ENCODE measurements at regions not wholly inside any gene's neighbourhood (a gene's known extent, or its start where the extent isn't known, plus 50 kb on each side); places are given as distances from the start of the nearest gene placed in this dataset.

GRCh38 chr13:39941911-39942551 lies 286.6 kb downstream of the COG6 start:
- DNase-seq = no peak

- peak; percentile 66 for DNase-seq
Measured at GRCh38 chr13:39942552-39943273, 287.3 kb downstream of the COG6 start.

GRCh38 chr13:39943711-39944110 lies 288.2 kb downstream of the COG6 start:
- no peak for DNase-seq

- DNase-seq = no peak
Measured at GRCh38 chr13:39945226-39945625, 289.8 kb downstream of the COG6 start.

GRCh38 chr13:39946769-39947168 lies 291.3 kb downstream of the COG6 start:
- no peak for DNase-seq

- DNase-seq = no peak
Measured at GRCh38 chr13:39951301-39951700, 295.8 kb downstream of the COG6 start.

GRCh38 chr13:39952249-39953233 lies 297.1 kb downstream of the COG6 start:
- no peak for DNase-seq

GRCh38 chr13:39954476-39954875 lies 299.0 kb downstream of the COG6 start:
- DNase-seq = no peak

GRCh38 chr13:39955560-39955959 lies 300.1 kb downstream of the COG6 start:
- no peak for DNase-seq

- no peak for DNase-seq
Measured at GRCh38 chr13:39956036-39956435, 300.6 kb downstream of the COG6 start.

- no peak for DNase-seq
Measured at GRCh38 chr13:39957868-39958677, 302.6 kb downstream of the COG6 start.

- DNase-seq = no peak
Measured at GRCh38 chr13:39959497-39960144, 304.2 kb downstream of the COG6 start.

GRCh38 chr13:39960191-39960590 lies 304.7 kb downstream of the COG6 start:
- DNase-seq = no peak

GRCh38 chr13:39961036-39961435 lies 305.6 kb downstream of the COG6 start:
- no peak for DNase-seq

- no peak for DNase-seq
Measured at GRCh38 chr13:39963612-39964011, 308.1 kb downstream of the COG6 start.

GRCh38 chr13:39965309-39965708 lies 309.8 kb downstream of the COG6 start:
- no peak for DNase-seq

- DNase-seq = no peak
Measured at GRCh38 chr13:39967199-39967959, 311.9 kb downstream of the COG6 start.

- no peak for DNase-seq
Measured at GRCh38 chr13:39968646-39969475, 313.4 kb downstream of the COG6 start.

GRCh38 chr13:39970177-39970846 lies 314.9 kb downstream of the COG6 start:
- DNase-seq = no peak

GRCh38 chr13:39971526-39971925 lies 316.1 kb downstream of the COG6 start:
- DNase-seq = no peak
